ENCODE measurements at regions not wholly inside any gene's neighbourhood (a gene's known extent, or its start where the extent isn't known, plus 50 kb on each side); places are given as distances from the start of the nearest gene placed in this dataset.

- no peak for TF ChIP-seq POLR2A (IDR thresholded peaks at IDR 0.05; ENCODE audit: low read depth, low read length)
- TF ChIP-seq JUN (IDR thresholded peaks at IDR 0.05; ENCODE audit: borderline replicate concordance, insufficient read depth, insufficient read length, low read depth) = no peak
- no peak for TF ChIP-seq MAX (IDR thresholded peaks at IDR 0.05; ENCODE audit: insufficient read depth, insufficient read length)
- no peak for TF ChIP-seq CTCF (IDR thresholded peaks at IDR 0.05; ENCODE audit: extremely low read depth in 1 of 2, insufficient read depth in 1 of 2, low read depth in 1 of 2, low read length in 2 of 2)
- no peak for TF ChIP-seq EZH2 (IDR thresholded peaks at IDR 0.05; ENCODE audit: borderline replicate concordance, low read depth, low read length, severe bottlenecking)
- TF ChIP-seq MYC (IDR thresholded peaks at IDR 0.05; ENCODE audit: low read depth, low read length) = no peak
Measured at GRCh38 chr14:101171650-101172049, 268.1 kb upstream of the RTL1 start.

All from endothelial cell of umbilical vein (primary cell).